Suppressor macrophage treated with lipopolysaccharide for 4 hours (primary cell): ENCODE measurements at regions not wholly inside any gene's neighbourhood (a gene's known extent, or its start where the extent isn't known, plus 50 kb on each side); places are given as distances from the start of the nearest gene placed in this dataset.
"Not testable (repeated sequence)": the region's sequence is repeated elsewhere in the genome, so short reads cannot be mapped to it uniquely, and the experiment has no call there.

Experiments
- DNase-seq: peaks from one replicate; pipeline ENCODE4 v3.0.0-alpha.2; 2020

DNA sequence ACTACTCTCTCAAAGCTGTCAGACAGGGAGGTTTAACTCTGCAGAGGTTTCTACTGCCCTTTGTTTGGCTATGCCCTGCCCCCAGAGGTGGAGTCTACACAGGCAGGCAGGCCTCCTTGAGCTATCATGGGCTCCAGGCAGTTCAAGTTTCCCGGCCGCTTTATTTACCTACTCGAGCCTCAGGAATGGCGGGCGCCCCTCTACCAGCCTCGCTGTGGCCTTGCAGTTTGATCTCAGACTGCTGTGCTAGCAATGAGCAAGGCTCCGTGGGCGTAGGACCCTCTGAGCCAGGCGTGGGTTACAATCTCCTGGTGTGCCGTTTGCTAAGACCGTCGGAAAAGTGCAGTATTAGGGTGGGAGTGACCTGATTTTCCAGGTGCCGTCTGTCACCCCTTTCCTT lies 124.3 kb downstream of the PTCHD1 start:
- not testable (repeated sequence) for DNase-seq

- DNase-seq = no peak
Measured at GRCh38 chrX:23465105-23465791, 130.6 kb downstream of the PTCHD1 start.

- DNase-seq = no peak
Measured at GRCh38 chrX:23465985-23466384, 131.3 kb downstream of the PTCHD1 start.

DNA sequence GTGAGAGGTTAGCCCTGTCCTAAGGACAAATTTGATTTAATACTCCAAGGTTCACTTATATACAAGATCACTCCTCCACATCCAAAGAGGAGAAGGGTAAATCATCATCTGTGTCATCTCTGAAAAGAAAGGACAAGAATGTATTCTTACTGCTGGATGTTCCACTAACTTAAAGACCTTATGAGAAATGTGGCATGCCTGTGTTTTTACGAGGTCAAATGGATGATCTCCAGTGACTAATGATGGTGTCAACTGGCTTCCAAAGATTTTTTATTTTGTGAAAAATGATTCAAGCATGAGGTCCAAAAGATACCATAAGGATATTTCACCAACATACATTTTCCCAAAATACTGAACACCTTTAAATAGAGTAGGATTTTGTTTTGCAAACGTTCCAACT lies 143.4 kb downstream of the PTCHD1 start:
- DNase-seq = no peak

DNA sequence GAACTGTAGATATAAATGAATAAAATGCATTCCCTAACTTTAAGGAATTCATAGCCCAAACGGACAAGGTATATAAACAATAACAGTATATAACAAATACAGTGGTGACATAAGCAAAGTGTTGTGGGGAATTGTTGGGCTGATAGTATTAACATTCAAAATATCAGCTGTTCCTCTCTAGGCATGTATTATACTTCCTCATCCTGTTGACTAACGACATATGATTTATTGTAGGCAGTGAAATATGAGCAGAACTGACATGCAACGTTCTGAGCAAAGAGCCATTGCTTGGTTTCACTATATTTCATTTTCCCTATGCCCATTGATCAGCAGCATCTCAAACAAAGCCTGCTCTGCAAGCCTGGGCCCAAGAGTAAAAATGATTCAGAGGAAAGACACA lies 143.9 kb downstream of the PTCHD1 start:
- no peak for DNase-seq

DNA sequence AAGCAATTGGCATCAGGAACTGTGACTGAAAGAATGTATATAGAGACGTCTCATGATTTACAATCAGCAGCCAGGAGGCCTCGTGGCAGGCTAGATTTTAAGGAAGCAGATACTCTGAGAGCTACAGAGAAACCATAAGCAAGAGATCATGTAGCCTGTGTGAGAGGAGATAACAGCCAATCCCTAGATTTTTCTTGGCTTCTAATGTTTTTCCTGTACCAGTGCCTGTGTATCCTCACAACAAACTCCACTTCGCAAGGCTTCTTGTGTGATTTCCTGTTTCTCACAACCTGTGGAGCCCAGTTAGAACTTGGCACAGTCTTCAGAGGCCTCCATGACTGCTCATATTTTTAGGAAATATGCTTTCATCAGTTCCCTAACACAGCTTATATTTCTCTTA lies 147.9 kb downstream of the PTCHD1 start:
- DNase-seq = no peak

DNA sequence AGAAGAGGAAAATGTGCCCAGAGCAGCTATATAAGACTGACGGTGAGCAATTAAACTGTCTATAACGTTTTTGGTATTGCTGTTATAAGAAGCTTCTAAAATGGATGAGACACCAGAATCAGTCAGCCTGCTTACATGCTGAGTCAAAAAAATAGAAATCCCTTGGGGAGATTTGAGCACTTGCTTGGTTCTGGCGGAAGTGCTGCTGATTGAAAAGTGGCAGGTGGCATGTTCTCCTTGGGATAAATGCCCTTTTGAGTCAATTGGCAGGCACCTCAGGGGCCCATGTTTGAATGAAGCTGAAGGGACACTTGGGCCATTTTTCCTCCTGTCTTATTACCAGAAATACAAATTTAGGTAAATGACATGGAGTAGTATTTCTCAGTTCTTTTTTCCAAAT lies 148.7 kb downstream of the PTCHD1 start:
- no peak for DNase-seq

DNA sequence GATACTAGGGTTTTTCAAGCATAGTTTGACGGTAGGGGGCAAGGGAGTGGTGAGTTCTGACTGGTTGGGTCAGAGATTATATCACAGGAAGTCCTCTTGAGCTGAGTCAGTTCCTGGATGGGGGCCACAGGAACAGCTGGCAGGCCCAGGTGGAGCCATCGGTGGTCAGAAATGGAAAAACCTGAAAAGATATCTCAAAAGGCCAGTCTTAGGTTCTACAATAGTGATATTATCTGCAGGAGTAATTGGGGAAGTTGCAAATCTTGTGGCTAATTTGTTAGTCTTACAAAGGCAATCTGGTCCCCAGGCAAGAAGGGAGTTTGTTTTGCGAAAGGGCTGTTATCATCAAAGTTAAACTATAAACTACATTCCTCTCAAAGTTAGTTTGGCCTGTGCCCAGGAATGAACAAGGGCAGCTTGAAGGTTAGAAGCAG lies 159.3 kb downstream of the PTCHD1 start:
- DNase-seq = no peak

- DNase-seq = no peak
Measured at GRCh38 chrX:23494741-23495140, 160.1 kb downstream of the PTCHD1 start.

DNA sequence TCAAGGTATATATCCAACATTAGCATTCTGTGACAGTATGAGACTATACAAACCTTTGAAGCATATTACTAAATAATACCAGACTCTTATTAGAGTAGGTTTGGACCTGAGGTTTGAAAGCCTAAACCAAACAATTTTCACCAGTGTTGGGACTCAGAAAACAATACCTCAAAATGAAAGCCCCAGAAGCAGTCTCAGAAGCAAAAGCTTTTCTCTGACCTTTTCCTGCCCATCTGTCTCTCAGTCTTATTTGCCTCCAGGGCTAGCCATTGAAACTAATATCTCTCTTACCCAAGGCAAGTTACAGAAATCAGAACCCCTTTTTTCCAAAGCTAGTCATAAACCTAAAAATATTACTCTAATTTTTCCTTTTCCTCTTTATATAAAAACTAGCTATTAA lies 163.3 kb downstream of the PTCHD1 start:
- DNase-seq = no peak

DNA sequence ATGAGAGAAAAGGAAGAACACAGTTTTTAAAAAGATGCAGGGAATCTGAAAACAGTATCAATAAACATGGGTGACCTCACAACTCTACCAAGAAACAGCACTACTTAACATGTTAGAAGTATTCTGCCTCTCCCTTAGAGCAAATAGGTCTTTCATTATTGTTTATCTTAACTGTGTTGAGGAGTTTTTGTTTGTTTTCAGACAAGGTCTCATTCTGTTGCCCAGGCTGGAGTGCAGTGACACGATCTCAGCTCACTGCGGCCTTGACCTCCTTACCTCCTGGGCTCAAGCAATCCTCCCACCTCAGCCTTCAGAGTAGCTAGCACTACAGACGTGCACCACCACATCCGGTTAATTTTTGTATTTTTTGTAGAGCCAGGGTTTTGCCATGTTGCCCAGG lies 165.3 kb upstream of the PRDX4 start:
- DNase-seq = no peak

DNA sequence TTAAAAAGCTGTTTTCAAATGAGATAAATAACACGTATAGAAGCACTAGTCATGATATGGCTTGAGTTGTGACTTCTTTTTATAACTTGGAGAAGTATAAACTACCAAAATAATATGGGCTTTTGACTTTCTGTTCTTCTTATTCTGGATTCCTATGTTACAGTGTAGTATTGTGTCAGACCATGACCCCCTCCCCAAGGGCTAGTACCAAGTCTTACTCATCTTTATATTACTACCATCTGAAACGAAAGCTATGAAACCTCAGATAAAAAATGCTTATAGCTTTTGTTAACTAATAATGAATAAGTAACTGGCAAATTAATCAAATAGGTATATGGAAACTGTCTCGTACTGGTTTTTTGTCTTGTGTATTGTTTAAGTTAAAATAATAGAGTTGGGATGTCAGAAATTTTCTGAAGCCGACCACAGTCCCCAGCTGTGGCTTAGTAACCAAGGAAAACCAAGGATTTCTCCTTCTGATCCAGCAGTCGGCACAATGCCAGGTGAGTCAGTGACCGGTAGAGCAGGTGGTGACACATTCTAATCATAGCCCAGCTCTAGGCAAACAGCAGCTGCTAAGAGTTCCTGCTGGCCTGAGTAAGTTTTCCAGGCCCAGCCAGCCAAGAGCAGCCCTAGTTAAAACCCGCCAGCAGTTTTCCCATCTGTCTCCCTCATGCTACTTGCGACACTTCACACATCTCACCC lies 163.3 kb upstream of the PRDX4 start:
- no peak for DNase-seq

GRCh38 chrX:23504540-23504884 lies 162.8 kb upstream of the PRDX4 start:
- DNase-seq = no peak

- no peak for DNase-seq
Measured at GRCh38 chrX:23504895-23505294, 162.4 kb upstream of the PRDX4 start.

- DNase-seq = no peak
Measured at GRCh38 chrX:23505531-23506303, 161.6 kb upstream of the PRDX4 start.

GRCh38 chrX:23509256-23509655 lies 158.0 kb upstream of the PRDX4 start:
- DNase-seq = no peak

DNA sequence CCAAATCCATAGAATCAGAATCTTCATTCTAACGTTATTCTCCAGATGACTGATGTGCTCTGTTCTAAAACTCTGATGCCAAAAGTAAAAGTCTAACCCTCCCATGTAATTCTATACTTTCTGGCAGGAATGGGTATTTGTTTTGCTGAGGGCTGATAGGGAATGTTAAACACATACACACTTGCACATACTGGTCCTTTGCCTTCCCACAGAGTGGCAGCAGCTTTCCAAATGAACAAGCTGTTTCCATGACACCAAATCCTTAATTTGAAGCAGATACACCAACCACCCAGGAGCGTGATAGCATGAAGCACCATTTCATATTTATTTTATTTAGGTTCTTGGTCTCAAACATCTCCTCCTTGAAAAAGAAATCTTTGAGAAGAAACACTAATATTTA lies 155.5 kb upstream of the PRDX4 start:
- DNase-seq = no peak

DNA sequence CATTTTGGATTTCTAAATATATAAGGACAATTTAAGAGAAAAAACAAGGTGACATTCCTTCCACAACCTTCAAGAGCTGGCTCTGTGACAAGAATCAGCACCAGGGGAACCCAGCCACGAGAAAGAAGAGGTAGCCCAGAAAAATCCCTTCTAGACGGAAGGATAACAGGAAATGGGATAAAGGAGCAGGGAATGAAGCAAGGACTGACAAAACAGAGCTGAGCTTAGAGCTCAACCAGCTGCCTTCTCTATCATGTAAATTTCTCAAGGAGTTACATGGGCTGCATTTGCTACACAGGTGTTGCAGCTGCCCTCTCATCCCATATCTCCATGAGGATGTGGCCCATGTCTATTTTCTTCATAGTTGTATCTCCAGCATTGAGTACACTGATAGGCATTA lies 154.2 kb upstream of the PRDX4 start:
- no peak for DNase-seq

GRCh38 chrX:23514082-23514481 lies 153.2 kb upstream of the PRDX4 start:
- no peak for DNase-seq

DNA sequence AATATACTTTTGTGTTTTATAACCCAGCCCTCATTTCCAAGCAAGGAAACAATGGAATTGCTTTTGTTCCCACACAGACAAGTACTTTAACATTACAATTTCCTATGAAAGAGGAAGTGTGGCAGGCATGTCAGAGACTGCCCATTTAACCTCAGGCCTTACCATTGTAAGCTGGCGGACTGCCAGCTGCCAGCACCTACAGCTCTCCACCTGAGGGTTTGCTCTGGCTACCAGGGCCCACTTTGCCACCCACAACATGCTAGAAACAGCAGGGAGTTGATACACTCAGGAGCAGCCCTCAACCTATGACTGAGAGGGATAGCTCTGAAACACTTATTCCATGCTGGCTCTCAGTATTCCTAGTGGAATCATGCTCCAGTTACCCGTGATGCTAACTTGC lies 152.3 kb upstream of the PRDX4 start:
- no peak for DNase-seq

GRCh38 chrX:23523026-23523657 lies 144.2 kb upstream of the PRDX4 start:
- DNase-seq = not testable (repeated sequence)

- no peak for DNase-seq
Measured at GRCh38 chrX:23524467-23524866, 142.8 kb upstream of the PRDX4 start.

DNA sequence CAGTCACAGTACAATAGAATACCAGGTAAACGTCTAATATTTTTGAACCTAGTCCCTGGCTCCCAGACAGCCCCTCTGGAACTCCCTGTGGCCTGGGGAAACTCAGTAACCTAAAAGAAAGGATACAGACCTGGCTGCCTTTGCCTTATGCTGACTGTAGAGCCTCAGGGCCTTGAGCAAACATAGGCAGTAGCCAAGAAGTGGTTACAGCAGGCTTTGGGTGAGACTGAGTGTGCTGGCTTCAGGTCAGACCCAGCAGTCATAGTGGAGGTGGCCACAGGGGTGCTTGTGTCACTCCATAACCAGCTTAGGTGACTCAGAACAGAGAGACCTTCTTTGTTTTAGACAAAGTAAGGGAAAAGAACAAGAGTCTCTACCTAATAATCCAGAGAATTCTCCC lies 141.8 kb upstream of the PRDX4 start:
- DNase-seq = no peak

DNA sequence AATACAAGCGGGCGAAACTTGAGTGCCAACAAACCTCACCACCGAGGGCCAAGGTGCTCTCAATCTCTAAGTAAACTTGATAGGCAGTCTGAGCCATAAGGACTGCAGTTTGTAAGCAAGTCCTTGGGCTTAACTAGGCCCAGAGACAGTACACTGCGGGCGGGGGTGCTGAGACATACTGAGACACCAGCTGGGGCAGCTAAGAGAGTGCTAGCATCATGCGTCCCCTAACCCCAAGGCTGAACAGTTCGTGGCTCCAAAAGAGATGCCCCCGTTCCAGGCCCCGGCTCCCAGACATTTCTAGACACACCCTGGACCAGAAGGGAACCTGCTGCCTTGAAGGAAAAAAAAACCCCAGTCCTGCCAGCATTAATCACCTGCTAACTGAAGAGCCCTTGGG lies 126.8 kb upstream of the PRDX4 start:
- no peak for DNase-seq
